GM12878 (cell line): ENCODE measurements at regions not wholly inside any gene's neighbourhood (a gene's known extent, or its start where the extent isn't known, plus 50 kb on each side); places are given as distances from the start of the nearest gene placed in this dataset.

Experiments used
- ATF7 ChIP-seq: fragments of 450-650 bp; IDR thresholded peaks from 2 replicates; pipeline ENCODE4 v1.6.1; 2016; ENCODE audit warnings: low read depth, mild to moderate bottlenecking
- CREB1 ChIP-seq: IDR thresholded peaks from 2 replicates; pipeline ENCODE4 v1.6.1; 2012; ENCODE audit warnings: low read depth, mild to moderate bottlenecking, inconsistent platforms
- CUX1 ChIP-seq: IDR thresholded peaks from 2 replicates; pipeline ENCODE4 v1.6.1; 2012; ENCODE audit warnings: improper control_type of control experiment, low read depth, low read length; ENCODE audit not compliant: insufficient replicate concordance
- EP300 ChIP-seq, 2 experiments: fragments of 150-350 bp in 1 of 2; IDR thresholded peaks; 2 replicates each; pipeline ENCODE4 v1.6.1; 2011 to 2012; ENCODE audit warnings: low read depth in 2 of 2, low read length in 2 of 2, borderline replicate concordance in 1 of 2, improper control_type of control experiment in 1 of 2, inconsistent platforms in 1 of 2; ENCODE audit not compliant: control insufficient read depth in 1 of 2
- ESRRA ChIP-seq: IDR thresholded peaks from 2 replicates; pipeline ENCODE4 v1.6.1; 2012; ENCODE audit warnings: mild to moderate bottlenecking, low read length, improper control_type of control experiment
- ETV6 ChIP-seq, 2 experiments: fragments of 450-650 bp in 1 of 2; IDR thresholded peaks in 1 of 2; conservative IDR thresholded peaks in 1 of 2; 2 replicates each; pipeline ENCODE4 v1.6.1; 2014; ENCODE audit warnings: antibody characterized with exemption in 1 of 2, borderline replicate concordance in 1 of 2, low read depth in 1 of 2, mild to moderate bottlenecking in 1 of 2, moderate library complexity in 1 of 2
- GATAD2B ChIP-seq: fragments of 450-650 bp; conservative IDR thresholded peaks from 2 replicates; pipeline ENCODE4 v1.6.1; 2017; ENCODE audit warnings: low read depth, mild to moderate bottlenecking, moderate library complexity
- IKZF1 ChIP-seq: fragments of 450-650 bp; conservative IDR thresholded peaks from 2 replicates; pipeline ENCODE4 v1.6.1; 2017; ENCODE audit warnings: antibody characterized with exemption, mild to moderate bottlenecking
- IKZF2 ChIP-seq, 2 experiments: fragments of 450-650 bp; IDR thresholded peaks; 2 replicates each; pipeline ENCODE4 v1.6.1; 2017; ENCODE audit warnings: mild to moderate bottlenecking in 2 of 2, moderate library complexity in 2 of 2
- KLF5 ChIP-seq: fragments of 450-650 bp; IDR thresholded peaks from 2 replicates; pipeline ENCODE4 v1.6.1; 2014; ENCODE audit warnings: mild to moderate bottlenecking; ENCODE audit not compliant: partially characterized antibody
- MTA3 ChIP-seq: IDR thresholded peaks from 2 replicates; pipeline ENCODE4 v1.6.1; 2012; ENCODE audit warnings: low read length, inconsistent platforms, borderline replicate concordance
- RBBP5 ChIP-seq: fragments of 200-600 bp; sonication (generic); conservative IDR thresholded peaks from 2 replicates; pipeline ENCODE4 v1.6.1; 2016
- ZNF24 ChIP-seq: fragments of 450-650 bp; IDR thresholded peaks from 2 replicates; pipeline ENCODE4 v1.6.1; 2017; ENCODE audit warnings: antibody characterized with exemption, mild to moderate bottlenecking
- ZZZ3 ChIP-seq: IDR thresholded peaks from 2 replicates; pipeline ENCODE4 v1.6.1; 2011; ENCODE audit warnings: low read depth; ENCODE audit not compliant: control insufficient read depth, insufficient read length
- TF ChIP-seq, protein P1 (sequence below): fragments of 450-650 bp; IDR thresholded peaks from 2 replicates; pipeline ENCODE4 v1.6.1; 2016; ENCODE audit warnings: mild to moderate bottlenecking

DNA sequence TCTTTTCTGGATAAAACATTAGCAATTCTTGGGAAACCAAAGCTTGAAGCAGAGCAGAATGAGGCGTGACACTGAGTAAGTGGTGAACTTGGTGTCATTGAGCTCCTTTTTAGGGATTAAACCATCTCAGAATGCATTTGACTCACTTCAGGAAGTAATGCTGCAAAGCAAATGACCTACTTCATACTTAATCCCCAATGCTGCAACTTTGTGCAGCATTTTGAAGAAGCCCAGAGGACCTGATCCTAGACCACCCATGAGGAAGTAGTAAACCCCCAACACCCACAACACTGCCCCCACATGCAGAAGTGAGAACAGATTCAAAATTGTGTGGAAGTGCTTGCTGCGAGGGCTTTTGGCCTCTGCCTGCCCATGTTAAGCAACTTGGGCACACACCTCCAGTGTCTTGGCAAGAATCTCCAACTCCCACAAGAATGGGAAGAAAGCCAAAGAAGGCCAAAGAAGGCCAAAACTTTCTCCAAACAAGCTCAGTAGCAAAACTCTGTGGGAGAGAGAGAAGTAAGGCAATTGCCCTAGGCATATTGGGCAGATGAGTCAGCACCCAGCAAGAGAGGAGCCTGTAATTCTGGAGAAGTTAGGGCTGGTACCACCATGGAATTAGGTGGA is 69.2 kb upstream of the ETV6 start (continued):
- TF ChIP-seq EP300 (IDR thresholded peaks at IDR 0.05; ENCODE audit: borderline replicate concordance in 1 of 2, control insufficient read depth in 1 of 2, low read depth in 2 of 2, low read length in 2 of 2) (peak in 1 of 2 experiments; percentile 32; a peak in 1 of 4 replicates), IKZF1 (peak; percentile 91), CUX1 (no peak), RBBP5 (no peak), CREB1 (no peak), ETV6 (conservative IDR thresholded peaks at IDR 0.05 in 1 of 2, IDR thresholded peaks at IDR 0.05 in 1 of 2; ENCODE audit: borderline replicate concordance in 1 of 2, low read depth in 1 of 2) (peak in 1 of 2 experiments; percentile 90; a peak in 1 of 4 replicates), ATF7 (peak; percentile 57), ZZZ3 (no peak), IKZF2 (IDR thresholded peaks at IDR 0.05) (peak; percentile 88 to 92), ESRRA (no peak), MTA3 (peak; percentile 51; the same call in 1 of the 2 replicates), ZNF24 (peak; percentile 76), KLF5 (no peak), GATAD2B (peak; percentile 73; the same call in 1 of the 2 replicates)
- TF ChIP-seq, protein P1, sequence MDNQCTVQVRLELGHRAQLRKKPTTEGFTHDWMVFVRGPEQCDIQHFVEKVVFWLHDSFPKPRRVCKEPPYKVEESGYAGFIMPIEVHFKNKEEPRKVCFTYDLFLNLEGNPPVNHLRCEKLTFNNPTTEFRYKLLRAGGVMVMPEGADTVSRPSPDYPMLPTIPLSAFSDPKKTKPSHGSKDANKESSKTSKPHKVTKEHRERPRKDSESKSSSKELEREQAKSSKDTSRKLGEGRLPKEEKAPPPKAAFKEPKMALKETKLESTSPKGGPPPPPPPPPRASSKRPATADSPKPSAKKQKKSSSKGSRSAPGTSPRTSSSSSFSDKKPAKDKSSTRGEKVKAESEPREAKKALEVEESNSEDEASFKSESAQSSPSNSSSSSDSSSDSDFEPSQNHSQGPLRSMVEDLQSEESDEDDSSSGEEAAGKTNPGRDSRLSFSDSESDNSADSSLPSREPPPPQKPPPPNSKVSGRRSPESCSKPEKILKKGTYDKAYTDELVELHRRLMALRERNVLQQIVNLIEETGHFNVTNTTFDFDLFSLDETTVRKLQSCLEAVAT: peak; percentile 53; the same call in 1 of the 2 replicates
